ENCODE measurements at regions not wholly inside any gene's neighbourhood (a gene's known extent, or its start where the extent isn't known, plus 50 kb on each side); places are given as distances from the start of the nearest gene placed in this dataset.

DNA sequence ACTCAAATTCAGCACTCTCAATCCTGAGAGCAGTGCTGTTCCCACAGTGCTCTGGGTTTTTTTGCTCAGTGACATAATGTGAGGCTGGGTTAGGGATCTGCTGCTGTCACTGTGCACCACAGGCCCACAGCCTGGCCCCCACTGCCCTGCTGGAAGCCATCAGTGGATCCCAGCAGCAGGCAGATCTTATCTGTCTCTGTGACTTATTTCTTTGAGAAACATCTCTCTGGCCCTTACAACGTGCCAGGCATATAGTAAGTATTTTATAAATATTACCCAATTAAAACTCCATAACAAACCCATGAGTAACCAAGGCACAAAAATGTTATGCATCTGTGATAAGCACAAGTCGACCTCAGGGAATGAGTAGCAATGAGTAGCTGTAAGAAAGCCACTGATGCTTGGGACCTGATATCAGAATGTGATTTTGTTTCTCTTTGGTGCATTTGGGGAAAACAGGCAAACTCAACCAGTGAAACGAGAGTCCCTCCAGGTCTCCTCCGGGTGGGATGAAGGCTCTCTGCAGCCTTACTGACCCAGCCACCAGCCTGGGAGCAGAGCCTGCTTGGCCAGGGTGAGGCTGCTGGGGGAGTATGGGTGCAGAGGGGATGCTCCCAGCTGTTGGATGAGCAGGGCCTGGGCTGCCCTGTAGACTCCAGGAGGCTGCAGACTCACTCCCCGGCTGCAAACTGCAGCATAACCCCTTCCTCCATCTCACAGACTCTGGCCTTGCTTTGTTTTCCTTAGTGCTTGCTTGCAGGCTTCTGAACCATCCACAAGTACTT lies 172.7 kb upstream of the LNX1 start:
- Mint-ChIP-seq H3K9me3 (no peaks in the 10 kb centered on the region), H3K36me3 (no peaks in the 10 kb centered on the region), H3K4me1 (no peaks in the 10 kb centered on the region), H3K27ac (no peak overlapping the region), H3K4me3 (no peak overlapping the region)
- DNase-seq (ENCODE audit: low spot score in 2 of 2) (no peak), ATAC-seq (peak; percentile 37)

DNA sequence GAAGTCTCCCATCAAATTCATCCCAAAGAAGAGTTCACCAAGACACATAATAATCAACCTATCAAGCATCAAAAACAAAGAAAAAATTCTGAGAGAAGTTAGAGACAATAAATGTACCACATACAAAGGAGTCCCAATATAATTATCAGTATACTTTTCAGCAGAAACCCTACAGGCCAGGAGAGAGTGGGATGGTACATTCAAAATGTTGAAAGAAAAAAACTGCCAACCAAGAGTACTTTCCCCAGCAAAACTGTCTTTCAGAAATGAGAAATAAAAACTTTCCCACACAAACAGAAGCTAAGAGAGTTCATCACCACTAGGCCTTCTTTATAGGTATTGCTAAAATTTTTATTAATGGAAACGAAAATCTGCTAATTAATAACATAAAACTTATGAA lies 164.4 kb upstream of the LNX1 start:
- Mint-ChIP-seq H3K4me1 (no peaks in the 10 kb centered on the region), H3K9me3 (peaks cover 6% of the 10 kb centered on the region), H3K36me3 (no peaks in the 10 kb centered on the region), H3K27ac (no peak overlapping the region), H3K4me3 (no peak overlapping the region)
- ATAC-seq: no peak
- DNase-seq (ENCODE audit: low spot score in 2 of 2): no peak

DNA sequence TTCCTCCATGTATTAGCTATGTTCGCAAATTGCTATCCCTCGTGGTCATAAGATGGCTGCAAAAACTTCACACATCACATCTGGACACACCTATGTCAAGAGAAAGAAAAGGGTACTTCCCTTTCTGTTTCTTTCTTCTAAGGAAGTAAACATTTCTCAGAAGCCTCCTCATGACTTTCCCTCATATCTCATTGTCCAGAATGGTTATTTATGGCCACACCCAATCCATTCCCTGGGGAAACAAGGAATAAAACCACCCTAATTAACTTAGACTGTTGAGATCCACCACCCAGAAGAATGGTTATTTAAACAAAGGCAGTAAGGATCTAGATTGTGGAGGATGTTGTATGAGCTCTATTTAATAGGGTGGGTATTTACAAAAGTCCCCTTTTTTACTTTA lies 160.8 kb upstream of the LNX1 start:
- ATAC-seq: no peak
- H3K4me3 Mint-ChIP-seq: no peak overlapping the region
- no peak for DNase-seq (ENCODE audit: low spot score in 2 of 2)
- H3K9me3 Mint-ChIP-seq: peaks cover 6% of the 10 kb centered on the region
- H3K36me3 Mint-ChIP-seq: no peaks in the 10 kb centered on the region
- no peaks in the 10 kb centered on the region for H3K4me1 Mint-ChIP-seq
- no peak overlapping the region for H3K27ac Mint-ChIP-seq

DNA sequence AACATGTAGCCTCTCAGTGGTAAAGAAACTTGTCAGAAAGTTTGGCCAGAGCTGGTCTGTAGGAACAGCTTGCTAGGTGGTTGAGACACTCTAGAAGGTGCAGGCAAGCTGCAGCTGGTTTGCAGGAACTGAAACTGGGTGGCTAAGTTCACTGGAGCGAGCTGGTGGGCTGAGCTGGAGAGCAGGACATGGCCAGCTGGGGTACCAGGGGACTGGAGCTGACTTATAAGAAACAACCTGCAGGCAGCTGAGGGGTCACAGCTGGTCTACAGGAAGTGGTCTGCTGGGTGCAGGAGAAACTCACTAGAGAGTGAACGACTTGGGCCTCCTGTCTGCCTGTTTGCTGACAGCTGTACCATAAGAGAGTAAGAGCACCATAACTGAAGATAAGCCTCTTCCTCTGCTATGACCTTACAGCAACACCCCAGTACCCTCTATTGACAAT lies 157.1 kb upstream of the LNX1 start:
- ATAC-seq: peak; percentile 13
- no peak for DNase-seq (ENCODE audit: low spot score in 2 of 2)
- Mint-ChIP-seq H3K27ac (no peak overlapping the region), H3K36me3 (no peaks in the 10 kb centered on the region), H3K4me3 (no peak overlapping the region), H3K4me1 (no peaks in the 10 kb centered on the region), H3K9me3 (no peaks in the 10 kb centered on the region)

DNA sequence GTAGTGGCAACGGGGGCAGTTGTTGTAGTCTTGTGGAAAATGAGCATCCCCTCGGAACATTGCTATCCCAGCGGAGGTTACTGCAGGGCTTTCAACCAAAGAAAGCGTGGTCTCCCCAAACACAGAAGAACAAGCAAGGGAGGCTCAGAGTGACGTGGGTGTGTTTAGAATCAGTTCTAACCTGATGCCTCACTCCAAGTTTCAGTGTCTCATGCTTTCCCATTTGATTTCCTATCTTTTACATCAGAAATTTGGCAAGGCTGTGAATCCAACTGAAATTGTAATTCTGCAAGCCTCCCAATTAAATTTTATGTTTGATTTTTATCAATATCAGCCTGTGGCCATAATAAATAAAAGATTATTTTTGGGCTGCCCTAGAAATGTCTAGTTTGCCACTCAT lies 156.1 kb upstream of the LNX1 start:
- no peak for DNase-seq (ENCODE audit: low spot score in 2 of 2)
- no peaks in the 10 kb centered on the region for H3K36me3 Mint-ChIP-seq
- no peak overlapping the region for H3K4me3 Mint-ChIP-seq
- no peak overlapping the region for H3K27ac Mint-ChIP-seq
- no peaks in the 10 kb centered on the region for H3K4me1 Mint-ChIP-seq
- no peaks in the 10 kb centered on the region for H3K9me3 Mint-ChIP-seq
- no peak for ATAC-seq

- H3K4me3 Mint-ChIP-seq: no peak overlapping the region
- H3K27ac Mint-ChIP-seq: no peak overlapping the region
- no peaks in the 10 kb centered on the region for H3K4me1 Mint-ChIP-seq
- DNase-seq (ENCODE audit: low spot score in 2 of 2) (no peak), ATAC-seq (no peak)
- no peaks in the 10 kb centered on the region for H3K36me3 Mint-ChIP-seq
- no peaks in the 10 kb centered on the region for H3K9me3 Mint-ChIP-seq
Observed at GRCh38 chr4:53744446-53745160, 153.3 kb upstream of the LNX1 start.

DNA sequence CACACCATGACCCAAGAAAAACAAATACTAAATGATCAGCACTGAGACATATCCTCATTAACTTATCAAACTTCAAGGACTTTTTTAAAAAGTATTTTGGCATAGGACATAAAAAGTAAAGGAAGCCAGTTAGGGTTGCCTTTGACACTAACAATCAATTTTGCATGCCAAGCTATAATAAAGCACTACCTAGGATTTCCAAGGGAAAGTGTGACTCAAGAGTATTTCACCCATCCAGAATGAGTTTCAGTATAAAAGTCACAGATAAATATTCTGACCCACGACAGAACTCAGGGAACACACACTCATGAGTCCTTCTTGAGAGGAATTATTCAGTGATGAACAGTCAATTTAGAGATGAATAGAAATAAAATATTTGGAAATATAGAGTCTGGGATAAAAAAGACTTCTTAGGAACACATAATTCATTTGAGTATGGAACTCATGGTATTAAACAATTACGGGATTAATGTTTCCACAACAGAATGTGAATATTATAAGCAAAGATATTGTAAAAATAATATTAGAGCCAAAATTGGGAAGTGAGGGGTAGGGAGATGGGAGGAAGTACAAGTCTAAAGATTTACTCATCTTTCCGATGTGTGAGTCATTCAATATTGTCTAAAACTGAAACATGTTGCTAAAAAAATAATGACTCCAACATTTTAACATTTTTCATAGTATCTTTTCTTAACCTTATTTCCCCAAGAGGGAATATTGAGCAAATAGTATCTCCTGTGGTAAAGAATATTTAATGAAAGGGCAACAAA lies 143.5 kb upstream of the LNX1 start:
- DNase-seq (ENCODE audit: low spot score in 2 of 2) (no peak), ATAC-seq (no peak)
- Mint-ChIP-seq H3K4me1 (no peaks in the 10 kb centered on the region), H3K36me3 (no peaks in the 10 kb centered on the region), H3K4me3 (no peak overlapping the region), H3K9me3 (no peaks in the 10 kb centered on the region), H3K27ac (no peak overlapping the region)

DNA sequence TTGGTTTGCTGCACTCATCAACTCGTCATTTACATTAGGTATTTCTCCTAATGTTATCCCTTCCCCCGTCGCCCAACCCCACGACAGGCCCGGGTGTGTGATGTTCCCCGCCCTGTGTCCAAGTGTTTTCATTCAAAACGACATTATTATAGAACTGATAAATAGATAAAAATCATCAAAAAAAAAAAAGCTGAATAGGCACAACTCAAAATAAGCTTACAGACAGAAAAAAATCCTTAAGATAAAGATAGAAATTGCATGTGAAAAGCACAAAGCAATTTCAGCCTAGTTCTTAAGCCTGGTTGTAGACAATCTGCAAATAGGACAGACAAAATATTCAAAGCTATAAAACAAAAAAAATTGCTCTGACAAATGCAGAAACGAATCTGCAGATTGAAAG lies 142.9 kb upstream of the LNX1 start:
- no peak overlapping the region for H3K27ac Mint-ChIP-seq
- H3K9me3 Mint-ChIP-seq: no peaks in the 10 kb centered on the region
- ATAC-seq (no peak), DNase-seq (ENCODE audit: low spot score in 2 of 2) (no peak)
- H3K36me3 Mint-ChIP-seq: no peaks in the 10 kb centered on the region
- no peaks in the 10 kb centered on the region for H3K4me1 Mint-ChIP-seq
- no peak overlapping the region for H3K4me3 Mint-ChIP-seq

DNA sequence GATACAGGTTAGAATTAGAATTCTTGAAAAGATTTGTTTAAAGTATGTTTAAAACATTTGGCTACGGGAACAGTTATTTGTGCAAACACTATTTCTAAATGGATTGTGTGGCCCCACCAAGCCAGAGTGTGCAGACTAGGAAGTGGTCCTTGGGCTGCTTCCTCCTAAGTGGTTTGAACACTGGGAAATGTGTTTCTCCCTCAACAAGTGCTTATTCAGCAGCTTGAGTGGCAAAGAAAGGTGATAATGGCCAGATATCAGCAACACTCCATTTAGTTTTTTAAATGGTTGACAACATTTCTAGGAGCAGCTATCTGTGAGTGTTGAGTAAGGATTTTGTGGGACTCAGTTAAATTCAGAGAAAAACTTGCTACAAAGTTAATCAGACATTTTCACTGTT lies 141.4 kb upstream of the LNX1 start:
- DNase-seq (ENCODE audit: low spot score in 2 of 2): no peak
- ATAC-seq: no peak
- H3K27ac Mint-ChIP-seq: no peak overlapping the region
- no peaks in the 10 kb centered on the region for H3K4me1 Mint-ChIP-seq
- H3K4me3 Mint-ChIP-seq: no peak overlapping the region
- no peaks in the 10 kb centered on the region for H3K9me3 Mint-ChIP-seq
- H3K36me3 Mint-ChIP-seq: no peaks in the 10 kb centered on the region

GRCh38 chr4:53730031-53730805 lies 138.9 kb upstream of the LNX1 start:
- H3K9me3 Mint-ChIP-seq: no peaks in the 10 kb centered on the region
- H3K27ac Mint-ChIP-seq: no peak overlapping the region
- ATAC-seq (no peak), DNase-seq (ENCODE audit: low spot score in 2 of 2) (no peak)
- H3K36me3 Mint-ChIP-seq: no peaks in the 10 kb centered on the region
- H3K4me3 Mint-ChIP-seq: no peak overlapping the region
- no peaks in the 10 kb centered on the region for H3K4me1 Mint-ChIP-seq

DNA sequence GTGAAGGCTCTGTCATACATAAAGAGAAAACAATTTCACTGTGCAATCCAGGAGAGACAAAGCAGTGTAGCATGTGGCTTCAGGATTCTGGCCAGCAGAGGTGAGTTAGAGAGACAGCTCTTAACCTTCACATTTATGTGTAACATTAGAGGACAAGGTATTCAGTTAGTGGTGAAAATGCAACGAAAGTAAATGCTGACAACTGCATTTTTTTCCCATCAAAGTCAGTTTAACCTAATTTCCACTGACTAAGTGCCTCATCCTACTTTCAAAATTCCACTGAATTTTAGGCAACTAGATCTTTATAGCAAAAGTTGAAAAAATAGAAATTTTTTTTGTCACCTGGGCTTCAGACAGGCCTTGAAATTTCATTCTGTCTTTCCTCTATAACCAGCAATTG lies 130.8 kb upstream of the LNX1 start:
- DNase-seq (ENCODE audit: low spot score in 2 of 2): no peak
- Mint-ChIP-seq H3K27ac (no peak overlapping the region), H3K9me3 (no peaks in the 10 kb centered on the region), H3K4me3 (no peak overlapping the region), H3K36me3 (no peaks in the 10 kb centered on the region), H3K4me1 (no peaks in the 10 kb centered on the region)
- no peak for ATAC-seq

- Mint-ChIP-seq H3K27ac (no peak overlapping the region), H3K9me3 (no peaks in the 10 kb centered on the region)
Observed at GRCh38 chr4:53721263-53721662, 130.0 kb upstream of the LNX1 start.

GRCh38 chr4:53720776-53721175 lies 129.5 kb upstream of the LNX1 start:
- ATAC-seq: no peak
- no peak for DNase-seq (ENCODE audit: low spot score in 2 of 2)
- Mint-ChIP-seq H3K9me3 (no peaks in the 10 kb centered on the region), H3K27ac (no peak overlapping the region), H3K4me3 (no peak overlapping the region), H3K4me1 (no peaks in the 10 kb centered on the region), H3K36me3 (no peaks in the 10 kb centered on the region)

More at GRCh38 chr4:53721263-53721662, 130.0 kb upstream of the LNX1 start:
- no peaks in the 10 kb centered on the region for H3K4me1 Mint-ChIP-seq
- H3K4me3 Mint-ChIP-seq: no peak overlapping the region
- DNase-seq (ENCODE audit: low spot score in 2 of 2): no peak
- ATAC-seq: no peak
- no peaks in the 10 kb centered on the region for H3K36me3 Mint-ChIP-seq

DNA sequence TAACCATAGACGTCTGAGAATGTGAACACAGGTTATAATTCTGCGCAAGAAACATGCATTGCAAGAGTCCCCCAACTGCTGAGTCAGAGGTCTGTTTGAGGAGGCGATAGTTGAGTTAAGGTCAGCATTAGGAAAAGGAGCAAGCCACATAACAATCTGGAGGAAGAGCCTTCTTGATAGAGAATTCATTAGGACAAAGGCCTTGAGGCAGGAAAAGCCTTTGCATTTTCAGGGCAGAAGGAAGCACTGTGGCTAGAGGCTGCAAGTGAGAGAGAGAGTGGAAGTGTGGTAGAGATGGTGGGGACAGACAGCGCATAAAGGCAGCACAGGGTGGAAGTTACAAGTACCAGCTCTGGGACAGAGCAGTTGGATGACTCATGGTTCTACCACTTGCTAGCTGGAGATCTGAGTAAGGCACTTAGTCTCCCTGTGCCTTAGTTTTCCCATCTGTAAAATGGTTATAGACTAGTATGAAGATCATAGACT lies 125.8 kb upstream of the LNX1 start:
- no peak overlapping the region for H3K27ac Mint-ChIP-seq
- no peaks in the 10 kb centered on the region for H3K9me3 Mint-ChIP-seq
- DNase-seq (ENCODE audit: low spot score in 2 of 2) (no peak), ATAC-seq (no peak)
- H3K4me1 Mint-ChIP-seq: no peaks in the 10 kb centered on the region
- H3K4me3 Mint-ChIP-seq: no peak overlapping the region
- no peaks in the 10 kb centered on the region for H3K36me3 Mint-ChIP-seq

DNA sequence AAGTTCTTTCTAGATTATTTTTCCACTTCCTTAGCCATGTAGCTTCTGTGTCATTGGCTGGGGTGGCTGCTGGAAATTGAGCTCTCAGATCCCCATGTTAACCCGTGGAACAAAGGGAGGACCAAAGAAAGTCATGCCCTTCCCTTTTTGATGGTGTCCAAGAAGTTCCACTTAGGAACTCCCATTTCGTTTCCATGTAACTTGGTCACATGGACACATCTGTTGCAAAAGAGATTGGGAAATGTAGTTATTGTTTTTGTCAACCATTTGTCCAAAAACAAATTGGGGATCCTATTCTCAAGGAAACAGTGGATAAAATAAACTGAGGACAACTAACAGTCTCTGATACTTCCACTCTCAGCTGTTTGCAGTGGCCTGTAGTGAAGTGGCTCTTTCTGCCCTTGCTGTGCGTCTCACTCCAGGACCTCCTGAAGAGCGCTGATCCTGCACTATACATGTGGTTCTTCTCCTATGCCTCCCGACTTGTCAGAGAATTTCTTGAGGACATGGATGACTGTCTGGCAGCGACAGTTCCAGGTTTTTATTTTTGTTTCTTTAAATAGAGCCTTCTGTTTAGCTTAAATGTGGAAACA lies 125.3 kb upstream of the LNX1 start:
- no peaks in the 10 kb centered on the region for H3K36me3 Mint-ChIP-seq
- DNase-seq (ENCODE audit: low spot score in 2 of 2) (no peak), ATAC-seq (no peak)
- no peaks in the 10 kb centered on the region for H3K4me1 Mint-ChIP-seq
- H3K27ac Mint-ChIP-seq: no peak overlapping the region
- H3K4me3 Mint-ChIP-seq: no peak overlapping the region
- H3K9me3 Mint-ChIP-seq: no peaks in the 10 kb centered on the region
